Glutamatergic neuron (in vitro differentiated cells): ENCODE measurements at regions not wholly inside any gene's neighbourhood (a gene's known extent, or its start where the extent isn't known, plus 50 kb on each side); places are given as distances from the start of the nearest gene placed in this dataset.

Experiments
- DNase-seq: peaks from one replicate; pipeline ENCODE4 v3.0.0; 2022
- H3K27ac Mint-ChIP-seq: one replicate; pipeline ENCODE4 v1.8.0; 2020; ENCODE audit warnings: mild to moderate bottlenecking, mixed read lengths, inconsistent platforms; ENCODE audit not compliant: unreplicated experiment
- H3K27me3 Mint-ChIP-seq: one replicate; pipeline ENCODE4 v1.8.0; 2020; ENCODE audit warnings: mild to moderate bottlenecking, moderate library complexity, mixed read lengths, inconsistent platforms; ENCODE audit not compliant: unreplicated experiment
- H3K36me3 Mint-ChIP-seq: one replicate; pipeline ENCODE4 v1.8.0; 2020; ENCODE audit warnings: mild to moderate bottlenecking, mixed read lengths, inconsistent platforms; ENCODE audit not compliant: unreplicated experiment
- H3K4me1 Mint-ChIP-seq: one replicate; pipeline ENCODE4 v1.8.0; 2020; ENCODE audit warnings: mild to moderate bottlenecking, low read depth, mixed read lengths, inconsistent platforms; ENCODE audit not compliant: unreplicated experiment
- H3K4me3 Mint-ChIP-seq: one replicate; pipeline ENCODE4 v1.8.0; 2020; ENCODE audit warnings: mild to moderate bottlenecking, mixed read lengths, inconsistent platforms; ENCODE audit not compliant: unreplicated experiment
- H3K9me3 Mint-ChIP-seq: one replicate; pipeline ENCODE4 v1.8.0; 2020; ENCODE audit warnings: mild to moderate bottlenecking, moderate library complexity, mixed read lengths, inconsistent platforms; ENCODE audit not compliant: unreplicated experiment
- CTCF ChIP-seq: fragments of 200-600 bp; sonication (generic); IDR thresholded peaks from one replicate; pipeline ENCODE4 v1.5.0; 2021; ENCODE audit not compliant: partially characterized antibody, unreplicated experiment

- no peak overlapping the region for H3K27ac Mint-ChIP-seq
- peaks cover 8% of the 10 kb centered on the region for H3K4me1 Mint-ChIP-seq
- H3K36me3 Mint-ChIP-seq = no peaks in the 10 kb centered on the region
- H3K27me3 Mint-ChIP-seq = peaks cover 6% of the 10 kb centered on the region
- H3K4me3 Mint-ChIP-seq = no peak overlapping the region
- TF ChIP-seq CTCF = no peak
- no peaks in the 10 kb centered on the region for H3K9me3 Mint-ChIP-seq
- no peak for DNase-seq
Measured at GRCh38 chr12:115872919-115873357, 404.6 kb downstream of the MED13L start.

- no peak for TF ChIP-seq CTCF
- Mint-ChIP-seq H3K27ac (no peak overlapping the region), H3K4me3 (no peak overlapping the region), H3K4me1 (peaks cover 8% of the 10 kb centered on the region), H3K27me3 (peaks cover 6% of the 10 kb centered on the region), H3K9me3 (no peaks in the 10 kb centered on the region), H3K36me3 (no peaks in the 10 kb centered on the region)
- no peak for DNase-seq
Measured at GRCh38 chr12:115872212-115872611, 405.3 kb downstream of the MED13L start.

- H3K9me3 Mint-ChIP-seq = no peaks in the 10 kb centered on the region
- H3K27me3 Mint-ChIP-seq = peaks cover 6% of the 10 kb centered on the region
- DNase-seq = peak; percentile 24
- peaks cover 8% of the 10 kb centered on the region for H3K4me1 Mint-ChIP-seq
- no peak overlapping the region for H3K4me3 Mint-ChIP-seq
- no peaks in the 10 kb centered on the region for H3K36me3 Mint-ChIP-seq
- TF ChIP-seq CTCF = peak; percentile 85
- no peak overlapping the region for H3K27ac Mint-ChIP-seq
Measured at GRCh38 chr12:115871714-115872113, 405.8 kb downstream of the MED13L start.

- no peaks in the 10 kb centered on the region for H3K9me3 Mint-ChIP-seq
- H3K27me3 Mint-ChIP-seq = peaks cover 6% of the 10 kb centered on the region
- no peak overlapping the region for H3K4me3 Mint-ChIP-seq
- H3K36me3 Mint-ChIP-seq = no peaks in the 10 kb centered on the region
- no peak for DNase-seq
- no peak overlapping the region for H3K27ac Mint-ChIP-seq
- H3K4me1 Mint-ChIP-seq = peaks cover 8% of the 10 kb centered on the region
- no peak for TF ChIP-seq CTCF
Measured at GRCh38 chr12:115870510-115870909, 407.0 kb downstream of the MED13L start.

GRCh38 chr12:115870021-115870420, 407.5 kb downstream of the MED13L start:
- Mint-ChIP-seq H3K4me3 (no peak overlapping the region), H3K36me3 (no peaks in the 10 kb centered on the region)

More at GRCh38 chr12:115870021-115870420, 407.5 kb downstream of the MED13L start:
- Mint-ChIP-seq H3K4me1 (peaks cover 8% of the 10 kb centered on the region), H3K9me3 (no peaks in the 10 kb centered on the region), H3K27ac (no peak overlapping the region), H3K27me3 (peaks cover 6% of the 10 kb centered on the region)
- no peak for TF ChIP-seq CTCF
- DNase-seq = no peak
